ENCODE measurements at regions not wholly inside any gene's neighbourhood (a gene's known extent, or its start where the extent isn't known, plus 50 kb on each side); places are given as distances from the start of the nearest gene placed in this dataset.
"Not testable (repeated sequence)": the region's sequence is repeated elsewhere in the genome, so short reads cannot be mapped to it uniquely, and the experiment has no call there.

GRCh38 chr3:20529911-20530310 lies 343.9 kb upstream of the SGO1 start:
- DNase-seq (ENCODE audit: low read depth, low spot score): no peak
- Mint-ChIP-seq H3K27me3 (ENCODE audit: low read depth) (peaks cover 2% of the 10 kb centered on the region), H3K4me1 (no peaks in the 10 kb centered on the region), H3K27ac (ENCODE audit: unreplicated experiment) (no peak overlapping the region), H3K4me3 (no peak overlapping the region), H3K36me3 (ENCODE audit: low read depth) (no peaks in the 10 kb centered on the region), H3K9me3 (no peaks in the 10 kb centered on the region)
- no peak for TF ChIP-seq CTCF (conservative IDR thresholded peaks at IDR 0.05)

GRCh38 chr3:20528180-20528770 lies 342.3 kb upstream of the SGO1 start:
- Mint-ChIP-seq H3K4me1 (no peaks in the 10 kb centered on the region), H3K4me3 (no peak overlapping the region), H3K36me3 (ENCODE audit: low read depth) (no peaks in the 10 kb centered on the region), H3K27me3 (ENCODE audit: low read depth) (no peaks in the 10 kb centered on the region), H3K9me3 (no peaks in the 10 kb centered on the region), H3K27ac (ENCODE audit: unreplicated experiment) (no peak overlapping the region)
- no peak for DNase-seq (ENCODE audit: low read depth, low spot score)
- TF ChIP-seq CTCF (conservative IDR thresholded peaks at IDR 0.05): no peak

- Mint-ChIP-seq H3K27me3 (ENCODE audit: low read depth) (no peaks in the 10 kb centered on the region), H3K36me3 (ENCODE audit: low read depth) (no peaks in the 10 kb centered on the region), H3K4me1 (no peaks in the 10 kb centered on the region), H3K9me3 (no peaks in the 10 kb centered on the region), H3K4me3 (no peak overlapping the region), H3K27ac (ENCODE audit: unreplicated experiment) (no peak overlapping the region)
- no peak for DNase-seq (ENCODE audit: low read depth, low spot score)
- TF ChIP-seq CTCF (conservative IDR thresholded peaks at IDR 0.05): no peak
Observed at GRCh38 chr3:20527368-20527767, 341.4 kb upstream of the SGO1 start.

- DNase-seq (ENCODE audit: low read depth, low spot score): no peak
- Mint-ChIP-seq H3K4me1 (no peaks in the 10 kb centered on the region), H3K27ac (ENCODE audit: unreplicated experiment) (no peak overlapping the region), H3K36me3 (ENCODE audit: low read depth) (no peaks in the 10 kb centered on the region), H3K4me3 (no peak overlapping the region), H3K9me3 (peaks cover 2% of the 10 kb centered on the region), H3K27me3 (ENCODE audit: low read depth) (no peaks in the 10 kb centered on the region)
- no peak for TF ChIP-seq CTCF (conservative IDR thresholded peaks at IDR 0.05)
Observed at GRCh38 chr3:20524328-20524727, 338.3 kb upstream of the SGO1 start.

GRCh38 chr3:20523293-20523692 lies 337.3 kb upstream of the SGO1 start:
- Mint-ChIP-seq H3K27me3 (ENCODE audit: low read depth) (no peaks in the 10 kb centered on the region), H3K27ac (ENCODE audit: unreplicated experiment) (no peak overlapping the region), H3K4me3 (no peak overlapping the region), H3K9me3 (peaks cover 2% of the 10 kb centered on the region), H3K4me1 (no peaks in the 10 kb centered on the region), H3K36me3 (ENCODE audit: low read depth) (no peaks in the 10 kb centered on the region)
- DNase-seq (ENCODE audit: low read depth, low spot score): no peak
- TF ChIP-seq CTCF (conservative IDR thresholded peaks at IDR 0.05): no peak

- not testable (repeated sequence) for H3K4me1 Mint-ChIP-seq; H3K27me3 Mint-ChIP-seq (ENCODE audit: low read depth); H3K27ac Mint-ChIP-seq (ENCODE audit: unreplicated experiment); H3K36me3 Mint-ChIP-seq (ENCODE audit: low read depth); H3K4me3 Mint-ChIP-seq; H3K9me3 Mint-ChIP-seq; DNase-seq (ENCODE audit: low read depth, low spot score)
Observed at GRCh38 chr3:20517316-20517715, 331.3 kb upstream of the SGO1 start.

Measured in neural crest cell (in vitro differentiated cells).